ENCODE measurements at regions not wholly inside any gene's neighbourhood (a gene's known extent, or its start where the extent isn't known, plus 50 kb on each side); places are given as distances from the start of the nearest gene placed in this dataset.

GRCh38 chr4:37054531-37055077 is 189.9 kb upstream of the NWD2 start:
- DNase-seq, result no peak
- H3K27ac ChIP-seq, result no peak overlapping the region

GRCh38 chr4:37058826-37059225 is 185.7 kb upstream of the NWD2 start:
- Histone ChIP-seq H3K9me3 (no peaks in the 10 kb centered on the region), H3K4me3 (no peak overlapping the region), H3K4me1 (no peaks in the 10 kb centered on the region), H3K27ac (no peak overlapping the region), H3K27me3 (no peaks in the 10 kb centered on the region), H3K36me3 (no peaks in the 10 kb centered on the region)
- no peak for TF ChIP-seq CTCF (IDR thresholded peaks at IDR 0.05)
- no peak for TF ChIP-seq POLR2A (IDR thresholded peaks at IDR 0.05)
- DNase-seq, result no peak

More at GRCh38 chr4:37054531-37055077, 189.9 kb upstream of the NWD2 start:
- Histone ChIP-seq H3K4me1 (no peaks in the 10 kb centered on the region), H3K27me3 (no peaks in the 10 kb centered on the region), H3K9me3 (no peaks in the 10 kb centered on the region), H3K4me3 (no peak overlapping the region), H3K36me3 (no peaks in the 10 kb centered on the region)
- TF ChIP-seq CTCF (IDR thresholded peaks at IDR 0.05) (no peak), POLR2A (IDR thresholded peaks at IDR 0.05) (no peak)

- DNase-seq, result no peak
- no peak overlapping the region for H3K4me3 ChIP-seq
- TF ChIP-seq POLR2A (IDR thresholded peaks at IDR 0.05) (no peak), CTCF (IDR thresholded peaks at IDR 0.05) (no peak)
- H3K4me1 ChIP-seq, result no peaks in the 10 kb centered on the region
- H3K36me3 ChIP-seq, result no peaks in the 10 kb centered on the region
- no peaks in the 10 kb centered on the region for H3K27me3 ChIP-seq
- no peaks in the 10 kb centered on the region for H3K9me3 ChIP-seq
- H3K27ac ChIP-seq, result no peak overlapping the region
Measured at GRCh38 chr4:37066159-37066558, 178.4 kb upstream of the NWD2 start.

GRCh38 chr4:37068580-37068979 is 176.0 kb upstream of the NWD2 start:
- no peaks in the 10 kb centered on the region for H3K9me3 ChIP-seq
- H3K27ac ChIP-seq, result no peak overlapping the region
- H3K4me1 ChIP-seq, result no peaks in the 10 kb centered on the region
- H3K36me3 ChIP-seq, result no peaks in the 10 kb centered on the region
- DNase-seq, result no peak
- TF ChIP-seq POLR2A (IDR thresholded peaks at IDR 0.05), result no peak
- TF ChIP-seq CTCF (IDR thresholded peaks at IDR 0.05), result no peak
- no peaks in the 10 kb centered on the region for H3K27me3 ChIP-seq
- H3K4me3 ChIP-seq, result no peak overlapping the region

- Histone ChIP-seq H3K36me3 (no peaks in the 10 kb centered on the region), H3K4me1 (no peaks in the 10 kb centered on the region), H3K27me3 (no peaks in the 10 kb centered on the region), H3K9me3 (no peaks in the 10 kb centered on the region), H3K4me3 (no peak overlapping the region), H3K27ac (no peak overlapping the region)
- no peak for TF ChIP-seq POLR2A (IDR thresholded peaks at IDR 0.05)
- no peak for TF ChIP-seq CTCF (IDR thresholded peaks at IDR 0.05)
- DNase-seq, result no peak
Measured at GRCh38 chr4:37070041-37070440, 174.5 kb upstream of the NWD2 start.

GRCh38 chr4:37071576-37071975 is 173.0 kb upstream of the NWD2 start:
- Histone ChIP-seq H3K4me3 (no peak overlapping the region), H3K9me3 (no peaks in the 10 kb centered on the region), H3K27ac (no peak overlapping the region), H3K27me3 (no peaks in the 10 kb centered on the region), H3K4me1 (no peaks in the 10 kb centered on the region), H3K36me3 (no peaks in the 10 kb centered on the region)
- no peak for DNase-seq
- no peak for TF ChIP-seq POLR2A (IDR thresholded peaks at IDR 0.05)
- no peak for TF ChIP-seq CTCF (IDR thresholded peaks at IDR 0.05)
